Skeletal muscle cell (primary cell): ENCODE measurements at regions not wholly inside any gene's neighbourhood (a gene's known extent, or its start where the extent isn't known, plus 50 kb on each side); places are given as distances from the start of the nearest gene placed in this dataset.
"Not testable (repeated sequence)": the region's sequence is repeated elsewhere in the genome, so short reads cannot be mapped to it uniquely, and the experiment has no call there.

Experiments
- DNase-seq: peaks from one replicate; pipeline ENCODE4 v3.0.0-alpha.2; 2010; ENCODE audit warnings: low read depth
- H3K4me3 ChIP-seq: 2 replicates; pipeline ENCODE4 v1.5.1; 2011; ENCODE audit warnings: low read depth, mild to moderate bottlenecking, control low read depth, low read length, moderate library complexity

DNA sequence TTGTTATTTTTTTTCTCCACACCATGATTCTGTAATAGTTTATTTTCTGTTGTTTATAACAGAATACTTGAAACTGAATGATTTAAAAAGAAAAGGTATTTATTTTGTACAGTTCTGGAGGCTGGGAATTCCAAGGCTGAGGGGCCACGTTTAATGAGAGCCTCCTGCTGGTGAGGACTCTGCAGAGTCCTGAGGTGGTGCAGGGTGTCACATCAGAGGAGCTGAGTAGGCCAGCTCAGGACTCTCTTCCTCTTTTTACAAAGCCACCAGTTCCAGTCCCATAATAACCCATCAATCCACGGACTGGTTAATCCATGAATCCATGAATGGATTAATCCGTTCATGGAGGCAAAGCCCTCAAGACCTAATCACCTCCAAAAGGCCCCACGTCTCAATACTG, 71.6 kb downstream of the TFAP2A start:
- H3K4me3 ChIP-seq: no peak overlapping the region
- DNase-seq: no peak

DNA sequence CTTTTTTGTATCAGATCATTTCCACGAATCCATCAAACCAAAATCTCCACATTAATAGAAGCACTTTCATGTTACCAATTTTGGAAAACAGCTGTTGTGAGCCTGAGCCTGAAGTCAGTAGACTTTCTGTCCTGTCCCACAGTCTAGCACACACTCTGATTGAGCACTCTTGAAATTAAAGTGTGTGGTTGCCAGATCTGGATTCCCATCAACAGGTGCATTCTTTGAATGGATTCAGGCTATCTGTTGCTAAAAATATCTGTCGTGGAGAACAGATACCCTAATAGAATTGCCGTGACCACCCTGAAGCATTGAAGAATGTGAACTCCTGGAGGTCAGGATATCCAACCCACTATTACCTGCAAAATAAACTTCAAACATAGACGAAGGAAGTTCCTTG, 73.3 kb downstream of the TFAP2A start:
- no peak overlapping the region for H3K4me3 ChIP-seq
- DNase-seq: no peak

DNA sequence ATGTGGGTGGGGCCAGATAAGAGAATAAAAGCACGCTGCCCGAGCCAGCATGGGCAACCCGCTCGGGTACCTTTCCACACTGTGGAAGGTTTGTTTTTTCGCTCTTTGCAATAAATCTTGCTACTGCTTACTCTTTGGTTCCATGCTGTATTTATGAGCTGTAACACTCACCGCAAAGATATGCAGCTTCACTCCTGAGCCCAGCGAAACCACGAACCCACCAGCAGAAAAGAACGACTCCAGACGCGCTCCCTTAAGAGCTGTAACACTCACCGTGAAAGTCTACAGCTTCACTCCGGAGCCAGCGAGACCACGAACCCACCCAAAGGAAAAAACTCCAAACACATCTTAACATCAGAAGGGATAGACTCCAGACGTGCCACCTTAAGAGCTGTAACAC, 76.7 kb downstream of the TFAP2A start:
- H3K4me3 ChIP-seq: no peak overlapping the region
- no peak for DNase-seq

DNA sequence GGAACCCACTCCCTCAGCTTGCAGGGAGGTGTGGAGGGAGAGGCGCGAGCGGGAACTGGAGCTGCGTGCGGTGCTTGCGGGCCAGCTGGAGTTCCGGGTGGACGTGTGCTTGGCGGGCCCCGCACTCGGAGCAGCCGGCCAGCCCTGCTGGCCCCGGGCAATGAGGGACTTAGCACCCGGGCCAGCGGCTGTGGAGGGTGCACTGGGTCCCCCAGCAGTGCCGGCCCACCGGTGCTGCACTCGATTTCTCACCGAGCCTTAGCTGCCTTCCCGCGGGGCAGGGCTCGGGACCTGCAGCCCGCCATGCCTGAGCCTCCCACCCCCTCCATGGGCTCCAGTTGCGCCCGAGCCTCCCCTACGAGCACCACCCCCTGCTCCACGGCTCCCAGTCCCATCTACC, 77.5 kb downstream of the TFAP2A start:
- not testable (repeated sequence) for DNase-seq, H3K4me3 ChIP-seq

DNA sequence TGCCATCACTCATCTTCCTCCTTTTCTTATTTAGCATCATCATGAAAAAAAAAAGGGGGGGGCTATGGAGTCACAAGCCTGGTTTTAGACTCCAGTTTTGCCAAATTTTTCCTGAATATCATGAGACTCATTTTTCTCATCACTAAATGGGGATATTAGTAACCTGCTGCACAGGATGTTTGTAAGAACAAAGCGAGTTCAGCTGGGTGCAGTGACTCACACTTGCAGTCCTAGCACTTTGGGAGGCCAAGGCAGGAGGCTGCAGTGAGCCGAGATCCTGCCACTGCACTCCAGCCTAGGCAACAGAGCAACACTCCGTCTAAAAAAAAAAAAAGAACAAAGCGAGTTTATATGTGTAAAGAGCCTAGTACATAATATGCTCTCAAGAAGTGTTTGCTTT, 82.8 kb downstream of the TFAP2A start:
- no peak for DNase-seq
- H3K4me3 ChIP-seq: no peak overlapping the region

DNA sequence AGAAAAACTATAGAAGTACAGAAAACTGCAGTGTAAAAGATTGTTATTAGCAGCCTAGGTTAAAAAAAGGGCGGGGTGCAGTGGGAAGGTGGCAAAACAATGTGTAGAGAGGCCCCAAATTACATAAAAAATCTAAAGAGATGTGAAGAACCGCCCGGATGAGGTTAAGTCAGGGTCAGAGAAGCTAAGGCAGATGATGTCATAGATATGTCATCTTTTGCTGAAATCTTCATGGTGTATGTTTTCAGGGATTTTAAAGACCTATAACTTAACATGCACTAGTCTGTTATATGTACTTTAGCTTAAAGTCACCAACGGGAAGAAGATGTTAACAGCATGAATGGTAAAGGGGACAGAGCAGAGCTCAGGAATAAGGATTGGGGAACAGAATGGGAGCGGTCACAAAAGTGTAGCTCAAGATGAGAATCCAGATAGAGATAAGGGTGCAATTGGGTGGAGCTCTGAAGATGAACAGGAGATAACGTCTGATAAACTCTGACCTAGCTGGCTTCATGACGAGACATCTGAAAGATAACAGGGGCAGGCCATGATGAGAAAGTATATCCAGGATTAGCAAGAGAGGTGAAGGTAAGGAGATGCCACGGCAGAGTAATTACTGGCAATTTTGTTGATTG, 83.4 kb downstream of the TFAP2A start:
- no peak for DNase-seq
- H3K4me3 ChIP-seq: no peak overlapping the region

DNA sequence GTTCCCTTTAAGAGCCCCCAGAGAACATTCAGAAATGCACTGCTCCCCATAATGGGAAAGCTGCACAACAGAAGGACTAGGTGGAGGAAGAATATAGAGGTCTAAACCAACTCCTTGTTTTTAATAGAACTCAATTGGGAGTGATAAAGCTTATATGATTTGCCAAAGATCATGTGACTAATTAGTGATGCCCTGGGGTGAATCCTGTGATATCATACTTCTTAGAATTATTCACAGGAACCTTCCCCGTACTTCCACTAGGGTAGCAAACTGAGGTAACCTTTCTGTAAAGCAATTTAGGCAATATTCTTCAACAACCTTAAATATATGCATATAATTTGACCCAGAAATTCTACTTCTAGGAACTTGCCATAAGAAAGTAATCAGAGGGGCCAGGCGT, 84.4 kb downstream of the TFAP2A start:
- no peak for DNase-seq
- no peak overlapping the region for H3K4me3 ChIP-seq

DNA sequence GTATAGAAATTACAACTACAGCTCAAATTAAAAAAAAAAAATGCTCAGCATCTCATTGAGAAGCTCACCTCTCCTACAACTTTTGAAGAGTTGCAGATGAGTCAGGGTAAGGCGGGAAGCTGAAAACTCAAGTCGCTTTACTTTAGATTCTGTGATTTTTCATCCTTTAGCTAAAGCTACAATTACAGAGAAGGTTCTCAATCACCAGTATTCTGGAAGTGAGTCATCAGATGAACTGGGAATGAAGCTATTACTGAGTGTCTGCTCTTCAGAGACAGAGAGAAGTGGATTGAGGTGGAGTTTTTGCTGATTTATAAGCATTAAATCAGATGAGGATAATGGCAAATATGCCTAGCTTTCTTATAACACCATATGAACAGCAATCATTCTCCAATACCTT, 91.9 kb downstream of the TFAP2A start:
- no peak overlapping the region for H3K4me3 ChIP-seq
- DNase-seq: no peak

DNA sequence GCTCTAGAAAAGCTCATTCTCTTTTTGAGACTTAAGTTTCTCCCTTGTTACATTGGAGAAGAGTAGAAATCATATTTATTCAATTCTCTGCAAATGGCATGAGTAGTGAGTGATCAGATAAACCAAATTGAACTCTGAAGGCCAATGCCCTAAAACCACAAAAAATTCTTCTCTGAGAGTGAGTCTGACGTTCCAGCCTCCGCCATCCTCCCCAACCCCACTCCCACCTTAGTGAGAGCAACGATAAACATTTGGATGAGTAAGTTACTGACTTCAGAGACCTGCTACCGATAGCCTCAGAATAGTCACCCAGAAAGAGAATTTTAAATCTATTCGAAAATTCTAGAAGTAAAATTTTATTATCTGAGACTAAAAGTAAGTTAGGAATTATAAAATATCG, 94.6 kb downstream of the TFAP2A start:
- H3K4me3 ChIP-seq: no peak overlapping the region
- DNase-seq: no peak

DNA sequence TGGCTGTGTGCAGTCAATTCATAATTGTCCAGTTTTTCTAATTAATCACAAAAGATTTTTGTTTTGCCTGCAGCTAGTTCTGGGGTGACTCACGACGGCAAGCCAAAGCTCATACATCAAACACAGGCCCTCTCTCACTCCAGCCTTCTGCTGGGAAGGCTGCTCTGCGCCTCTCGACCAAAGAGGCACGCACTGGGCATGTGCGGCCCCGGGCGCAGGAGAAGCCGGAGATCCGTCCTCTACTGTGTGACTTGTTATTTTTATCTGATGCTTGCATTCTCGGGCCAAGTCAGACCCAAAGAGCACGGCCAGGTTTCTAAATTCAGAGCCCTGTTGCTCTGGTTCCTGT, 98.5 kb downstream of the TFAP2A start:
- no peak overlapping the region for H3K4me3 ChIP-seq
- no peak for DNase-seq

DNA sequence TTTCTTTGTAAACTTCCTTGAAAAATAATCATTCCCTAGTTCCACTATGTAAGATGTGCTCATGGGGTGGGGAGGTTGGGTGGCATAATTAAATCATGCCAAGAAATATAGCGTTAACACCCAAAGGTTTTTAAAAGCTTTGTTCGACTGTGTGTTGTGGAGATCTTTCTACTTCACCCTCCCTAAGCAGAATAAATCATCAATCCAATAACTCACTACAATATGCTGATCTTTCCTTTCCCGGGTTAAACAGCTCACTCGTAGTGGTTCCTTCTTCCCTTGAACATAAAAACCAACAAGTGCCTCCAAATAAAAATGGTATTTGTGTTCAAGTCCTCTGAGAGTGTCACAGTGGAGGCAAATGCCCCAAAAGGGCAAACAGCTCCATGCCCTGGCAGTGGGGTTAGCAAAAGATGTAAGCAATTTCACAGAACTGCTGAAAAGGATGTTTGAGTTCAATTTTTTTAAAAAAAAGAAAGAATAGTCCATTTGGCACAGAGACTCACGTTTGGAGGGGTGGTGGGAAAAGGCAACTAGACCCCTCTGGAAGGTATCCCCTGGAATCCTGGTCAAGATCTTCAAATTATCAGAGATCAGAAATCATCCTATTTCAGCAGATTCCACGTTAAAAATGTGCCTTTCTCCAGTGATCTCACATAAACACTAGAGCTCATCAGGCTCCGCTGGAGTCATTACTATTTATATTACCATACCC, 99.1 kb downstream of the TFAP2A start:
- no peak overlapping the region for H3K4me3 ChIP-seq
- DNase-seq: no peak

DNA sequence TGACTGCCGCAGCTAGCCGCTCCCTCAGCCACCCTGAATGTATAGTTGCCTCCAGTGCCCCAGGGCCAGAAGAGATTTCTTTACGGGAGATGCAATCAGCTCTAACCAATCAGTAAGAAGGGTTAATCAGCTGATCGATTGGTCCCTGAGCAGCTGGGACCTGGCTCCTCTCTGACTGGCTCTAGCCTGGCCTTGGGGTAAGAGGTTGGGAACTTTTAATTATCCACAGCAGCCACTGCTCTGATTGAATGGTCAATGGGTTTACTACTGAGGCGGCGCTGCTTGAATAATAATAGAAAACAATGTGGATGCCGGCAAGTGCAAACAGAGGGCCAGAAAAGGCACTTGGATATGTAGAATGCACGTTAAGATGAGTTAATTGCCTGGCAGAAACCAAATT, 99.8 kb downstream of the TFAP2A start:
- DNase-seq: no peak
- H3K4me3 ChIP-seq: no peak overlapping the region

DNA sequence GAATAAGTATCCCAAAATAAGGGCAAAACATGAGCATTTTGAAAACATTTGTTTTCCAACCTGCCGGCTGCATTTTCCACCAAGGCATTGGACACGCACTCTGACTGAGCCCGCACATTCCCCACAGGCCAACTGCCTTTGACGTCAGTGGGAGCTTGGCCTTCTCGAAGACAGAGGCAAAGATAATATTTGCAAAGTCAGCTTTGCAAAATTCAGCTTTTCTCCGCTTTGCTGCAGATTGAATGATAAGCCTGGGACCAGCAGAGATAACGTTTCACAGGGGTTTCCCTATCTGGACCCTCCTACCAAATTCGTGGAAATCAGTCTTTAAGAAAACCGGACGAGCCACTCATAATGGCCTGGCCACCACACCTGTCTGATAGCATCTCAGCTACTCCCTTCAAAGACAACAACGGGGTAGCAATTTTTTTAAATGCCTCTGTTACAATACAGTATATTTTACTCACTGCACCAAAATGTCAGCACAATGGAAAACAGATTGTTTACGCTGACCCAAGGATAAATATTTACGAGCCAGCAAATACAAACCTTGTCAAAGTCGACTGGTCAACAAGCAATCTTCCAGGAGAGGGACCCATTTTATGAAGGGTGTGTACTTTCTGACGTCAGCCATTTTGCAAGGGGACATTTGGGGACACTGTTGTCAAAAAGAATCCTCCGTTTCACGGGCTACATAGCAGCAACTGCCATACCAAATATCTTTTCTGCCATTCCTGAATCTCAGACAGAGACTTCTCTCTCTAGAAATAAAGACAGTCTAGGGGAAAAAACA, 100.5 kb downstream of the TFAP2A start:
- H3K4me3 ChIP-seq: no peak overlapping the region
- DNase-seq: no peak

DNA sequence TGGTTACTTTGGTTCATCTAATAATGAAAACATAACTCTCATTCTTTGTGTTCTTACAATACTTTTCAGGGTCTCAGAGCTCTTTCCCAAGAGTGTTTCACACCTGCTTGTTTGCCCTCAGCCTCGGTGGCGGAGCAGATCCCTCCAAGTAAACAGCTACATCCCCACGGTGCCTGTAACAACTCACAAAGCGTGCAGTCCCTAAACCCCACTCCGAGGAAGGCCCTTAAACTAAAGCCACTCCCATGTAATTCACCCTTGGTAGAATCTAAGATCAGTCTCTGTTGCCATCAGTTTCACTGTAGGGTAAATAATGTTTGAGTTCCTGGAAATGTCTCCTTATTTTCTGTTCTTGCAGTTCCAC, 101.1 kb downstream of the TFAP2A start:
- DNase-seq: no peak
- no peak overlapping the region for H3K4me3 ChIP-seq

DNA sequence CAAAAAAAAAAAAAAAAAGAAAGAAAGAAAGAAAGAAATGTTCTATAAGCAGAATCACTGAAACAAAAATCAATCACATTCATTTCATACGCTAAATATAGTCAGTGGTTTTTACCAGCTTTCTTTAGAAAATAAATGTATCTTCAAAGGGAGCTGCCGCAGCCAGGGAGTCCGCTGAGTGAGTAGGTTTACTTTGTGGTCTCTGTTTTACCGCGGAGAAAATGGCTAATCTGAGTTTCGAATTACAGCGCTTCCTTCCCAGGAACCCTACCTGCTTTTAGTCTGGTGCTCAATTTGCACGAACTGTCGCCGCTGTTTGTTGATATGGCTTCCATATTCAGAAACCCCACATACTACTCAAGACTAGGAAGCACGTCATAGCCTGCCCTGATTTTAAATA, 102.4 kb downstream of the TFAP2A start:
- no peak for DNase-seq
- no peak overlapping the region for H3K4me3 ChIP-seq

DNA sequence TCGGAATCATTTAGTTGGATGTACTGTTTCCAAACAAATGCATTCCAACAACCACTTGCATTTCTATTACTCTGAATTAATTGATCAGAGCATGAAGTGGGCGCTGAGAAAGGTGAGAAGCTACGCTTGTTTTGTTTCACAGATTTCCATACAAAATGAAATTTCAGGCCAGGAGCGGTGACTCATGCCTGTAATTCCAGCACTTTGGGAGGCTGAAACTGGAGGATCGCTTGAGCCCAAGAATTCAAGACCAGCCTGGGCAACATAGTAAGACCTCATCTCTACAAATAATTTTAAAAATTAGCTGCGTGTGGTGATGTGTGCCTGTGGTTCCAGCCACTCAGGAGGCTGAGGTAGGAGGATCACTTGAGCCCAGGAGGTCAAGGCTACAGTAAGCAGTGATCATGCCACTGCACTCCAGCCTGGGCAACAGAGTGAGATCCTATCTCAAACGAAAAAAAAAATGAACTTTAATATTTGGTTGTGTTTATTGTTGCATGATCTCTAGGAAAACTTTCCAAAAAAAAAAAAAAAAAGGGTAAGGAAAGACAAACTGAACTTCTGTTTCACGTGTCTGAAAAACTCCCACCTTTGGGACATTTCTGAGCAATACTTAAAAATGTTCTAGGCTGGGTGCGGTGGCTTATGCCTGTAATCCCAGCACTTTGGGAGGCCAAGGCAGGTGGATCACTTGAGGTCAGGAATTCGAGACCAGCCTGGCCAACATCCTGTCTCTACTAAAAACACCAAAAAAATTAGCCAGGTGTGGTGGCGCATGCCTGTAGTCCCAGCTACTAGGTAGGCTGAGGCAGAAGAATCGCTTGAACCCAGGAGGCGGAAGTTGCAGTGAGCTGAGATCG, 103.1 kb downstream of the TFAP2A start:
- DNase-seq, H3K4me3 ChIP-seq: not testable (repeated sequence)

DNA sequence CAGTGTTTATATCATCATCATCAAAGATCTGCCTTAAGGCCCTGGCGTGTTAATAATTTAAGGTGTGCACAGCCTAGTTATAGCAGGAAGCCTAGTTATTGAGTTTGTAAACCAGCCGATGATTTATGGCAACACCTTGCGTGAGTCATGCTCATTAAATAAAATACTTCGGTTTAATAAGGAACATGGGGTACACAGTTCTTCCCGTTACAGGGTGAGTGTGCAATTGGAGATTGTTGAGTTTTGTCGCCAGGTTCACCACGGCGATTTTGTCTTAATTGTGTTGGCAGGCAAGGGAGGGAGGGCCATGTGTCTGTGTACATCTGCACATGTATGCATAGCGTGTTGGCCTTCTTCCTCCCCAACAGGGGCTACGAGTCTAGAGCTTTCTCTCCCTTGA, 104.0 kb downstream of the TFAP2A start:
- H3K4me3 ChIP-seq: no peak overlapping the region
- no peak for DNase-seq

DNA sequence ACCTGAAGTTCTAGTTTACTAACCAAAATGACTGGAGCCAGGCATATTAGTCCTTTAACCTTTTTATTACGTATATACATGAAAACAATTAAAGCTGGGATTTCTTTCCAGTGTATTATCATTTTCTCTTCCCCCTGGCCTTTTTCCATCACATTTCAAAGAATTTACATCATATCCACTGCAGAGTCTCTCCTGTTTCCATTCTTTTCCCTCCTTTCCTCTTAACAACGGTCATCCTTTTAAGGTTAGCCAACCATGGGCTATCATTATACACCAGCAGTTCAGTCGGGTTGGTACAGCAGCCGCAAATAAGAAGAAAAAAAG, 104.6 kb downstream of the TFAP2A start:
- H3K4me3 ChIP-seq: no peak overlapping the region
- no peak for DNase-seq

DNA sequence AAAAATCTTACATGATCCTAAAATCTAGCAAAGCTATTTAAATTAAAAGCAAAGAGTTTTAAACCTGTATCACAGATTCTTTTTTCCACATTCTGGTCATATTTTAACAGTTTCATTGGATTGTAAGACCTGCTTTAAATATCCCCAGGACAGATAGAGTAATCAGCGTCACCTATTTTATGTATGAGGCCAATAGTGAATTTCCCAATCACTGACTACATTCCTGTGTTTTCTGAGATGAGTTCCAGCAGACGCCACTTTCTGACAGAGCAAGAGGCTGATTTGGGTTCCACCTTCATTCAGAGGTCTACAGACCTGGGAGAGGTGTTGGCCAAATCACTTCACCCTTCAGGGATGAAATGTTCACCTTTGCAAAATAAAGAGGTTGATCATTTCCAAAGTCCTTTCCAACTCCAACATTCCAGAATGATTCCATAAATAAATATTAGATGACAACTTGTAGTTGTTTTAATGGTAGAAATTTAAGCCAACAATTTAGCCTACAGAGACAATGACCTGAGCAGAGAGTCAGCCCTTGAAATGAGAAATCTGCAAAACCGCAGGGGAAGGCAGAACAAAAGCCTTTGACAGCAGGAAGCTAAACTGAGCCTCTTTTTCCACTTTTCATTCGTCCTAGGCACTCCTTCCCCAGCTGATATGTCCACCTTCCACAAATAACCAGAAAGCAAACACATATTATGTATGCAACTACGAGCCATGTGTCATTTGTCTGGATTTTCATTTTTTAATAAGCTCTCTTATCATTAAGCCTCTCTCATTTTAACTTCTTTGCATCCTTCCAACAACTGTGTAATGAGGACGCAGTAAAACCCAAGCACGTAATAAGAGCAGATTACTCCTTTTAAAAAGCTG, 105.2 kb downstream of the TFAP2A start:
- DNase-seq: no peak
- H3K4me3 ChIP-seq: no peak overlapping the region
